HG03571 (cell line): ENCODE measurements at regions not wholly inside any gene's neighbourhood (a gene's known extent, or its start where the extent isn't known, plus 50 kb on each side); places are given as distances from the start of the nearest gene placed in this dataset.
"Not testable (repeated sequence)": the region's sequence is repeated elsewhere in the genome, so short reads cannot be mapped to it uniquely, and the experiment has no call there.

Experiments
- ATAC-seq: cut with Tn5 transposase; IDR thresholded peaks from one replicate; pipeline ENCODE4 v1.9.1; 2021; ENCODE audit not compliant: unreplicated experiment

GRCh38 chr15:22665059-22665702, 121.3 kb upstream of the NIPA1 start:
- not testable (repeated sequence) for ATAC-seq

GRCh38 chr15:22665711-22666110, 120.7 kb upstream of the NIPA1 start:
- not testable (repeated sequence) for ATAC-seq

- not testable (repeated sequence) for ATAC-seq
These were observed 101.7 kb upstream of the NIPA1 start for GRCh38 chr15:22684786-22685185.

- ATAC-seq = not testable (repeated sequence)
These were observed 86.6 kb upstream of the NIPA1 start for GRCh38 chr15:22699881-22700280.

- ATAC-seq = not testable (repeated sequence)
These were observed 75.6 kb upstream of the NIPA1 start for GRCh38 chr15:22710831-22711341.

- not testable (repeated sequence) for ATAC-seq
These were observed 72.5 kb upstream of the NIPA1 start for GRCh38 chr15:22713933-22714332.

GRCh38 chr15:22714358-22715132, 71.9 kb upstream of the NIPA1 start:
- ATAC-seq = not testable (repeated sequence)

- ATAC-seq = not testable (repeated sequence)
These were observed 71.2 kb upstream of the NIPA1 start for GRCh38 chr15:22715133-22715845.

- ATAC-seq = not testable (repeated sequence)
These were observed 66.5 kb upstream of the NIPA1 start for GRCh38 chr15:22719980-22720379.

- not testable (repeated sequence) for ATAC-seq
These were observed 60.3 kb upstream of the NIPA1 start for GRCh38 chr15:22726104-22726503.

- ATAC-seq = not testable (repeated sequence)
These were observed 51.4 kb upstream of the NIPA1 start for GRCh38 chr15:22735067-22735466.

GRCh38 chr15:22735781-22736180, 50.7 kb upstream of the NIPA1 start:
- no peak for ATAC-seq

GRCh38 chr15:22736200-22736599, 50.2 kb upstream of the NIPA1 start:
- not testable (repeated sequence) for ATAC-seq
